HG02852 (cell line): ENCODE measurements at regions not wholly inside any gene's neighbourhood (a gene's known extent, or its start where the extent isn't known, plus 50 kb on each side); places are given as distances from the start of the nearest gene placed in this dataset.

Source experiments
- ATAC-seq: cut with Tn5 transposase; IDR thresholded peaks from one replicate; pipeline ENCODE4 v1.9.1; 2021; ENCODE audit warnings: mild to moderate bottlenecking, moderate library complexity; ENCODE audit not compliant: unreplicated experiment

DNA sequence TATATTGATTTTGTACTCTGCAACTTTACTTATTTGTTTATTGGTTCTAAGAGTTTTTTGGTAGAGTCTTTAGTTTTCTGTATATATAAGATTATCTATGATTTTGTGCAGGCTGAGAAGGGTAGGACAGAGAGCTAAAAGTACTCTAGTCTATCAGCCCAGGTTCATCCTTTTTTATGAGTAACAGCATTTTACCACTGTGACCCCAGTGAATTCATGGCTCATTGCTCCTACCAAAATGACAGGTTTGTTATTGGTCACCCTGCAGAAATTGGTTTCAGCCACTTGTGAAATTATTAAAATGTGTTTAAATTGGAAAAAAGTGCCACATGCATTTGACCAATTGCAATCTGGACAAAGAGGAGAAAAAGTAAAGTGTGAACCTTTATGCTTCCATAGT is 421.4 kb upstream of the DAB2 start:
- no peak for ATAC-seq

DNA sequence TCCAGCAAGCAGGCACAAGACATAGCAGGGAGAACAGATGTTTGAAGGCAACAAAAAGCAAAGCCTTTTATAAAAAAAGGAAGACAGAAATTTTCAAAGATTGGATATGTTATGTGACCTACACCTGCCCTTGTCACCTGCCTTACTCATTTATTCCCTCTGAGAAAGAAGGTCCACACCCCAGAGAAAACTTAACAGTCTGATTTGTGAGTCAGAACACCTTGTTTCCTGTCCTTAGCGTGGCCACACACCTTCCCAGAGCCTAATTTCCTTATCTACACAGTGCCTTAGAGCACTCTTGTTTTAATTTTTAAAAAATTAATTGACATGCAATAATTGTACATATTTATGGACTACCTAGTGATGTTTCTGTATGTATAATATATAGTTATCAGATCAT is 419.0 kb upstream of the DAB2 start:
- no peak for ATAC-seq

DNA sequence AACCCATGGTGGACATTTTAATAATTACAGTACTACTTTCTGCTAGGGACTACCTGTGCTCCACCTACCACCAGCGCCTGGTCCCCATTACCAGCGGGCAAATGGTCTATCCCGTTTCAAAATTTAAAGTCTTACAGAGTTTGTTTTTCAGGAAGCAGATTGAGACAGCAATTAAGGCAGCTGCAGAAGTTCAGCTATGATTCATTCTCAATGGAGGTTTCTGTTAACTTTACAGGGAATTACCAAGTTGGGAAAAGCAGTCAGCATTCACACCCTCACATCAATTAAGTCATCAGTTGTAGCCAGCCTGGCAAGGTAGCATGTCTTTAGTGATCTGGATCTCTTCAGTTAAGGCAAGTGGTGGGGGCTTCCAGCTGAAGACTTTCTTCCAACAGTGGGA is 410.6 kb upstream of the DAB2 start:
- ATAC-seq: no peak

DNA sequence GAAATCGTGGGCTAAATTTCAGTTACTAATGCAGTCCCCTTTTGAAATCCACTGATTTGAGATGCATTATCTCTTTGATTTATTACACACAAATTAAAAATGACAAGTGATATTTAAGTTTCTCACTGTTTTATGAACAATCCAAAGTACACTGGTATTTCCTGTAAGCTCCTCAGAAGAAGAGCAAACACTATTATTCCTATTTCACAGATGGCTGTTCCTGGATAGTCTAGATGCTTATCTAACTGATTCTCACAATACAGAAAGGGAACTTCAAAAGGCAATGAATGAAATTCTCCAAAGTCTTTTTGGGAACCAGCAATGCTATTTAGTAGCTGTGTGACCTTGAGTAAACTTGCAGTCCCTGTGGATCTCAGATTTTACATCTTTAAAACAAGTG is 404.7 kb upstream of the DAB2 start:
- no peak for ATAC-seq

DNA sequence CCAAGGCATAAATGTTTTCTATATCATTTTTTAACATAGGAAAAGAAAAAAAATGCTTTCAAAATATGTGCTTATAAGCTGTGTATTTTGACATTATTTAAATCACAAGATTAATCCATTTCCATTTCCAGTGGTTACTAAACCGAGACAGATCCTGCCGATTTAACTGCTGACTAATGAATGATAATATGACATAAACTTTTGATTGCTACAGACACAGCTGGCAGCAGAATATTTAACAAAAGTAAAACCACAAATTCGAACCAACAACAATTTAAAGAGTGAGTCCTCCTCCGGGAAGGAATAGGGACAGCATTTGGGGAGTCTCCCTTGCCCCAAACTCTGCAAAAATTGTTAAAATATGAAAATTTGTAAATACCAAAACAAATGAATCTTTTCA is 401.3 kb upstream of the DAB2 start:
- no peak for ATAC-seq

DNA sequence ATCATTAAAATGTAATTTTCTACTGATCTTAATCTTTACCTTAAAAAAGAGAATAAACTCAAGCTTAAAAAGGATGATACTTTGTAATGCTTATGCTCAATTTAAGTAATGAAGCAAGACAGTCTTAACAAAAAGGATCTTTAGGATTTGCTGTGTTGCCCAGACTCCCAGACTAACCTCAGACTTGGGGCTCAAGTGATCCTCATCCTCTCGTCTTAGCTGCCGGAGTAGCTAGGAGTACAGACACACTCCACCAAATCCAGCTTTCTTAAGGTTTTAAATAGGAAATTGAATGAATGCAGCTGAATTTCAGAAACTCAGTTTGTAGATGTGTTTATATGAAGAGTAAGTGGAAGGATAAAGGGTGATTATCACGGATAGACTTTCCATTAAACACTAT is 400.5 kb upstream of the DAB2 start:
- ATAC-seq: no peak

DNA sequence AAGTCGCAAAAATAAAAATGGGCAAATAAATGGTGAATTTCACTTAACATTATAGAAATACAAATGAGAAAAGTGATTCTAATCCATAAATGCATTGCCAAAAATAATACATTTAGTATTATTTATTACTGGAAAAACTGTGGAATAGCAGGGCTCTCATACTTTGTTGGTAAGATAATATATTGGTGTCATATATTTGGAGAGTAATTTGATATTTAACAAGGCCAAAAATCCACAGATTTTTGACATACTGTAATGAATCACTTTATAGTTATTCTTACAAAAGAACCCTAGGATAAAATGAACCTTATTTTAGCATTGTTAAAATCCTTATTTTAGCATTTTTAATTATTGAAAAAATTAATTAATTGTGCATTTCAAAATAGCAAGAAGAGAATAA is 397.2 kb upstream of the DAB2 start:
- no peak for ATAC-seq

DNA sequence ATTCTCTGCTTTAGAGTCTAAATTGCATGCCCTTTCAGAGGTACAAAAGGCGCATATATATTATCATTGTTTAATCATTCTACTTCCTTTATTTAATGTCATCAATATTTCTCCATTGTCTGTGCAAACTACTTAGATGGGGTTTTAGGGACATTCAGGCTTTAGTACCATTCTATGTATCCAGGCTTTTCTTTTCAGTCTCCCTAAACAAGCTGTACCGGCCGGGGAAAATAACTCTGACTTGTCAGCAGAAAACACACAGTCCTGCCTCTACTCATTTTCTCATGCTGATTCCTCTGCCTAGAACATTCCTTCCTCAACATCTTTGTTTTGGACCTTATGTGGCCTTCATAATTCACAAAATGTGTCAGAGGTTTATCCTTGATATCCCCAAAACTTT is 392.1 kb upstream of the DAB2 start:
- ATAC-seq: no peak

DNA sequence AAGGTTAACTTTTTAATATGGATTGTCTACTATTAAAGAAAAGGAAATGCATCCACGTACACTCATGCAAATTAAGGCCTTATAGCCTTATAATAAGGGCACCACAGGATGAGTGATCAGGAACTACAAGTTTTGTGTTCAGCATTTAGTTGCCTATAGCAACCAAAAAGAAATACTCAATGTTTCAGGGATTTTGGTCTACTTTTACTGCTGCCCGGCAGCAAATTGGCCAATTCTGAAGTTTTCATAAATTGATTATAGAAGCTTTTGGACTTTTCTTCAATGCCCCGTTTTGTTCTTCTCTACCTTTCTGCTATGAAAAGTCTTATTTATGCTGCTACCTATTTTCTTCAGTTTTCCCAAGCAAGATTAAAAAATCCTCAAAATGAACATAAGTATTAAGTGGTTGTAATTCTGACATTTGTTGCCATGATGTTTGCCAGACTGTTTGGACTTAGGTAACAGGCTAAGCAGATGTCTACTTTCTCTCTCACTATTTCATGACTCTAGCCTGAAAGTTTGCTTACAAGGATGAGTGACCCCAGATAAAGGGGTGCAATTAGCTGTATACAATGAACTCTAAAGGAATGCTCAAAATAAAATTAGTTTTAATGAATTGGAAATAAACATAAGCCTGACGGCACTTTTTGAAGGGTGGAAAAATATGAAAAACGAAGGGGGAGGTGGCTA is 391.5 kb upstream of the DAB2 start:
- no peak for ATAC-seq

DNA sequence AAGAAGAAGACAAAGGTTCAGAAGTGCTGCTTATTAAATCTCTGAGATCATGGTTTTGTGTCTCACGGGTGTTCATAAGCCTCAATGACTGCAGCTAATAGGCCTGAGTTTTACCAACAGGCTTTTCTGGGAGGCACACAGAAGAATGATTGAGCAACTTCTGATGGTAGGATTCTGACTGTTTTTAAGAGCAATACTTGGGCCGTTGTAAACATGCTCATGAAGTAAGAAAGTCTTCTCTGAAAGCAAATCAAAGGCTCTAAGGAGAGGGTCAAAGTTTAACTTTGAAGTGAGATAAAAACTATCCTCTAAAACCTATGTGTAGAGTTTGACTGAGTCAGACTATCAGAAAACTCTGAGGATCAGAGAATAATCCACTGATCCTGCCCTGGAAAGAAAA is 390.9 kb upstream of the DAB2 start:
- ATAC-seq: no peak

DNA sequence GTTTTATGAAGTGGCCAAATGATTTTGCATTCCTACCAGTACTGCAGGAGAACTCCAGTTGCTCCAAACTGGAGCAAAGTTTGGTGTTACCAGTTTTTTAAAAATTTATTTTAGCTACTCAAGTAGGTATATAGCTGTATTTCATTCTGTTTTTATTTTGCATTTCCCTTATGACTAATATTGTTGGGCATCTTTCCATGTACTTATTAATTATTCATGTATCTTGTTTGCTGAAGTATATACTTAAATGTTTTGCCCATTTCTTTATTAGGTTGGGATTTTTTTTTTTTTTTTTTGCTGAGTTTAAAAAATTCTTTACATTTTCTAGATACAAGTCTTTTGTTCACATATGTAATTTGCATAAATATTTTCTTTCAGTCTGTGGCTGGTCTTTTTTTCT is 386.6 kb upstream of the DAB2 start:
- ATAC-seq: no peak

DNA sequence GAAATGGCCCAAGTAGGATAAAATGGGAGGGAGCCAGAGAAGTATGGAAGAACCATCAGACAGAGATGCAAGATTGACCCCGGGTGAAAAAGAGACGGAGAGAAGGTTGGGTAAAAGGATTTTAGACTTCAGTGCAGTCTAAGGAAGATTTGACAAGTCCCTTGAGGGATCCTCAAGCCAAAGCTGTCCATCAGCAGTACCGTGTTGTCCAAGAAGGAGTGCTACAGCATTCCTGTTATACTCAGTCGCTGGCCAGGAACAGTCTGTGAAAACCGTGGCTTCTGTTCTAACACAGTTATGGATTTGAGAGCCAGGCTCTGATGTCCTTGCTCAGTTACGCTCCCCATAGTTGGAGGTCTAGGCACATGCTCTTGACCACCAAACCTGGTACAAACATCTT is 383.9 kb upstream of the DAB2 start:
- ATAC-seq: no peak

DNA sequence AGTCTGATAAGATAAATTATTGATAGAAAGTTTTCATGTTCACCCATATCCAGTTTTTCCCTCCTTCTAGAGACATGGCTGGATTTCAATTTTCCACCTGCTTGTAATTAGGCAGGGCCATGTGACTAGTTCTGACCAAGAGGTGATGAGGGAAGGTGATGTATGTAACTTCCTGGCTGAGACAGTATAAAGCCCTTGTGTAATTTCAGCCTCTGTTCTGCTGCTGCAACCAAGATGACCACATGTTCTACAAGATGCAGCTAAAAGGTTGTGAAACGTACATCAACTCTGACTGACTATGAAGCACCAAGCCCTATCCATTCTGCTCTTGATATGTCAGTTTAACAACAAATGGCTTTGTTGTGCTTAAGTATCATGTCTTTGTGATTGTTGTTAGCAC is 376.5 kb upstream of the DAB2 start:
- no peak for ATAC-seq

DNA sequence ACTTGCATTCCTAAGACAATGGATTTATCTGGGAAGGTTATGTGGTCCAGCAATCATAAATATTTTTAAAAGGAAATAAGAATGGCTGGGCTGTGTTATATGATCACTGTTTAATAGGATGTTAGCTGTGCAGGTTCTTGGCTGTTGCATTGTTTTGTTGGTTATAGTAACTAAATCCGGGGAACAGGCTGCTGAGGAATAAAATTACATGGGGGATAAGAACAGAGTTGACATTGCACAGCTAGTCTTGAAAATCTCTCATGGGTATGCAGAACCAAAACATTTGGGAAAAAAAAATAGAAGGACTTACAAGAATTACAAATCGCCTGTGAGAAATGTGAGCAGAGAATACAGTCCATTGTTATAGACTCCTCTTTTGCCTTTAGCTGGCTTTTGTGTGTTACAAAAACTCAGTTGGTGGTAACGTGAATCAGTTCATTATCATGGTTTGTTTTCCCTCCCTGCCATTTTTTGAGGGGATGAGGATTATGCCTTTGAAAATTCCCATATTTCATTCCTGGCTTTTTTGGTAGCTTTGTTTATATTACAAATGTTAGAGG is 375.3 kb upstream of the DAB2 start:
- no peak for ATAC-seq

DNA sequence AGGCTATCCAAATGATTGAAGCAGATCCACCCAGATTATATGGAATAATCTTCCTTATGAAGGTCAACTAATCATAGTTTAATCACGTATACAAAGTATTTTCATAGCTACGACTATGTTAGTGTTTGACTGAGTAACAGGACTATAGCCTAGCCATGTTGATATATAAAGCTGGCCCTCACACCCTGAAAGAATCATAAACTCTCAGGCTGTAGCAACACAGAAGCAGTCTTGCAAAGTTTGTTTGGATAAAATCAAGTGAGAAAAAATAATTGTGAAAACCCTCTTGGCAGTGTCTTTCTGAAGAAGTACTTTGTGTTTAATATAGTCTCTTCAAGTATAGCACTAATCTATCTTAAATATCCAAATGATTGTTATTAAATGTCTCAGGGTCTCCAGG is 374.5 kb upstream of the DAB2 start:
- no peak for ATAC-seq

DNA sequence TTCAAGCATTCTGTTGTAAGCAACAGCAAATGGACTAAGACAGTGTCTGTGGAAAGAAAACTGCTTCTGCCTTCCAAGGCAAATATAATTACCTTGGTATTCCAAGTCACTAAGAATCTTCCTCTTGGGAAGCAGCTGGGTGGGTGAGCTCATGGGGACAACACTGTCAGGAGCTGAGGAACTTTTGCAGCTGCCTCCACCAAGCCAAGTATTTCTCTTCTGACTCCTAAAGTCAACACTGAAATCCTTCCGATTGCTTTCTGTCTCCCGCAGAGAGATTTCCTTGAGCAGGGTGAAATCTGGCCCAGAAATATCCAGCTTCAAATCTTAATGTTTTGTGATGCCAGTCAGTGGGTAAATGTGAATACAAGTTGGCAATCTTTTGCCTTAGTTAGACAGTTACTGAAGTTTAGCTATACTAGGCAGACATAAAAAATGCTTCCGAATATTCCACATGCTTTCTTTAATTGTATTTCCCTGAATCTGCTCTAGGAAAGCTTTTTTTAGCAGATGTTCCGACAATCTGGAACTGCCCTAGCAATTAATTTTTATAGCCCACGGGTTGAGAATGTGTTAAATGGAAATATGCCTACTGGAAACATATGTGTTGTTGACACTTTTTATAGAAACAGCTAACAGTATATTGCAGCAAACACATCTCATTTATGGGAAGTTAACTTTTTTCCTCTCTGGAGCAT is 369.9 kb upstream of the DAB2 start:
- ATAC-seq: no peak

DNA sequence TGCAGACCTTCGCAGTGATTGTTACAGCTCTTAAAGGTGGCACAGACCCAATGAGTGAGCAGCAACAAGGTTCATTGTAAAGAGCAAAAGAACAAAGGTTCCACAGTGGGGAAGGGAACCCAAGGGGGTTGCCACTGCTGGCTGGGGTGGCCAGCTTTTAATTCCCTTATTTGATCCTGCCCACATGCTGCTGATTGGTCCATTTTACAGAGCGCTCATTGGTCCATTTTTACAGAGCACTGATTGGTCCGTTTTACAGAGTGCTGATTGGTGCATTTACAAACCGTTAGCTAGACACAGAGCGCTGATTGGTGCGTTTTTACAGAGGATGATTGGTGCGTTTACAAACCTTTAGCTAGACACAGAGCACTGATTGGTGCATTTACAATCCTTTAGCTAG is 360.6 kb upstream of the DAB2 start:
- ATAC-seq: no peak

DNA sequence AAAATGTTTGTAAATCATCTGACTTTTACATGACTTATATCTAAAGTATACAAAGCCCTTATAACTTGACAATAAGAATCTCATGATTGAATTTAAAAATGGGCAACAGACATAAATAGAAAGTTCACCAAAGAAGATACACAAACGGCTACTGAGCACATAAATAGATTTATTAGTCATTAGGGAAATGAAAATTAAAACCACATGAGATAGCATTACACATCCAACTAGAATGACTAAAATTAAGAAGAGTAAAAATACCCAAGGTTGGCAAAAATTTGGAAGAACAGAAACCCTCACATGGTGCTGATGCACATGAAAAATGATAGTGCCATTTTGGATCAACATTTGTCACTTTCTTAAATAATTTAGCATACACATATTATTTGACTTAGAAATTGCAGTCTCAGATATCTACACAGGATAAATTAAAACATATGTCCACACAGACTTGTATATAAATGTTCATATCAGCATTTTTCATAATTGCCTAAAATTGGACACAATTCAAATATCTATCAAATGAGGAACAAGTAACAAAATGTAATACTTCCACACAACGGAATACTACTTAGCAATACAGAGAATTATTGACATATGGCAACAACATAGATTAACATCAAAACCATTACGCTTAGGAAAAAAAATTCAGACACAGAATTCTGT is 359.1 kb upstream of the DAB2 start:
- no peak for ATAC-seq

DNA sequence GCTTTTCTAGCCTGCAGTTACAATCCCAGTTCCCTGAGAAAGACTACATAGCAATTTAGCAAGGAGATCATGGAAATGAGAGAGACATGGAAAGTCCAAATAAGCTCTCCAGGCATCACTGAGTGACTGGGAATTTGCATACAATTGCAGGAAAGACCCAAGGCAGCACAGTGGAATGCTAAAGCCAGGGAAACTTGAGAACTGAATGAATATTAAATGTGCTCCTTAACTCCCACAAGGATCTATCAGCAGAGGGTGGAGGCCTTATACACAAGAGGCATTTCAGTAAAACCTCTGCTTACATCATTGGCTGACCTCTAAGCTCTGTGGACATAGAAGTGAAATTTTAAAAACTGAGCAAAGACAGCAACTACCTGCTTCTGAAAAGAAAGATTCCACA is 355.6 kb upstream of the DAB2 start:
- ATAC-seq: no peak

DNA sequence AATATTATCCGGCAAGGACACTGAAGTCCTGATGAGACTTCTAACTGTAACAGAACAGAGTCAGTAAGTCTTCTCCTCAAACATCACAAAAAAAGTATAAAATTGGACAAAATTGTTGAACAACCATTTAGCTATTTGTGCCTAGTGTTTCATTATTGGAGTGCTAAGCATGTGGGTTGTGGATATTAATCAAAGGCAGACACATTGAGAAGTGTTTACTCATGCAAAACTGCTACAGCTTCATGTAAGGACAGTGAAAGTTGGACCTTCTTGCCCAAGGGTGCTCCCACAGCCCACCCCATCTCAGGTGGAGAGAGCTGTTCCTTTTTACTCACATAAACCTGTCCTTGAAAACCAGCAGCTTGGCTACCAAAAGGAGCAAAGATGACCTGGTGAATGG is 355.1 kb upstream of the DAB2 start:
- no peak for ATAC-seq

DNA sequence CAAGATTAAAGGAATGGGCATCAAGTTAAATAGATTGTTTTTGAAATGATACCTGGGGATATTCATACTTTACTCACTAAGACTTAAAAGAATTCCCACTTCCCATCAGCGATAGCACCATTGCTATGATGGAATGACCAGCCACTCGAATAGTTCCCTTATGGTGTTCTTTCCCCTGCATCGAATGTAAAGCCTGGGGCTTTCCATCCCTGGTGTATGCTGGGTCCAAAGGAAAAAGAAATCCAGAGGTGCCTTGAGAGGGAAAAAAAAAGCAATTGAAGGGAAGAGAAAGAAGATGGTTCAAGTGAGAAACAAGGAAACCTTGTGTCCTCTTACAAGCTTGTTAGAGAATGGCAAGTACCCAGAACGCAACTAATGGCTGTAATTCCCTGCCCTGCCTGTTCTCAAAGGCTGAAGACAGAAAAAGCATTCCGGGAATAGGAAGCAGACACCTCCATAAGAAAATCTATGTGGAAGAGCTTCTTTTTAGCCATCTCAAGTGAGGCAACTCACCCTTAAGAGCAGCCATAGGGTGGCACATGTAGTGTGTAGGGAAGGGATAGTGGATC is 351.1 kb upstream of the DAB2 start:
- ATAC-seq: no peak
